ENCODE measurements at regions not wholly inside any gene's neighbourhood (a gene's known extent, or its start where the extent isn't known, plus 50 kb on each side); places are given as distances from the start of the nearest gene placed in this dataset.

GRCh38 chr6:150527100-150527499 lies 72.6 kb upstream of the PLEKHG1 start:
- TF ChIP-seq POLR2AphosphoS5 (IDR thresholded peaks at IDR 0.05) (no peak), CTCF (IDR thresholded peaks at IDR 0.05) (no peak), EP300 (IDR thresholded peaks at IDR 0.05) (no peak)

Data from esophagus muscularis mucosa (tissue), 4 donors.